Tibial artery (tissue), 4 donors: ENCODE measurements at regions not wholly inside any gene's neighbourhood (a gene's known extent, or its start where the extent isn't known, plus 50 kb on each side); places are given as distances from the start of the nearest gene placed in this dataset.

Source experiments
- DNase-seq, 2 donors: peaks; one replicate each; pipeline ENCODE4 v3.0.0-alpha.2; 2019
- H3K27ac ChIP-seq, 2 donors: fragments of 200-600 bp; sonication (generic) in 1 of 2; 1 replicate in 1 of 2; 2 replicates in 1 of 2; pipeline ENCODE4 v1.5.1; 2018 to 2019; ENCODE audit warnings: mild to moderate bottlenecking in 1 of 2
- H3K27me3 ChIP-seq, 2 donors: fragments of 200-600 bp; sonication (generic) in 1 of 2; one replicate each; pipeline versions ENCODE4 v1.5.1 to v1.6.0; 2016 to 2019
- H3K36me3 ChIP-seq, 3 donors: fragments of 200-600 bp; sonication (generic) in 2 of 3; one replicate each; pipeline ENCODE4 v1.5.1; 2016 to 2019; ENCODE audit warnings: mild to moderate bottlenecking in 2 of 3
- H3K4me1 ChIP-seq, 4 donors: fragments of 200-600 bp; sonication (generic) in 2 of 4; 1 replicate in 3 of 4; 2 replicates in 1 of 4; pipeline ENCODE4 v1.5.1; 2016 to 2019
- H3K4me3 ChIP-seq, 2 donors: fragments of 200-600 bp; sonication (generic) in 1 of 2; 1 replicate in 1 of 2; 2 replicates in 1 of 2; pipeline ENCODE4 v1.5.1; 2018 to 2019; ENCODE audit warnings: mild to moderate bottlenecking in 2 of 2
- H3K9me3 ChIP-seq, 3 donors: fragments of 200-600 bp; sonication (generic) in 1 of 3; one replicate each; pipeline ENCODE4 v1.5.1; 2016 to 2019
- CTCF ChIP-seq, 2 experiments: fragments of 200-600 bp in 1 of 2; fragments of 450-650 bp in 1 of 2; IDR thresholded peaks; one replicate each; pipeline ENCODE4 v1.5.1; 2017 to 2019; ENCODE audit warnings: antibody characterized with exemption in 2 of 2, mild to moderate bottlenecking in 1 of 2, moderate library complexity in 1 of 2
- intact Hi-C: fragments of 100-400 bp; cut with DNase I; formaldehyde crosslinking; loops from one replicate; pipeline ENCODE4 v1.15.0; 2023; ENCODE audit warnings: low total_unique reads

GRCh38 chr17:53909802-53910201 lies 87.1 kb downstream of the KIF2B start:
- DNase-seq, result no peak
- H3K4me3 ChIP-seq, result no peak overlapping the region
- no peak for TF ChIP-seq CTCF (IDR thresholded peaks at IDR 0.05)
- H3K27me3 ChIP-seq, result no peaks in the 10 kb centered on the region
- H3K4me1 ChIP-seq, result no peaks in the 10 kb centered on the region
- no peaks in the 10 kb centered on the region for H3K9me3 ChIP-seq
- no peaks in the 10 kb centered on the region for H3K36me3 ChIP-seq
- no peak overlapping the region for H3K27ac ChIP-seq
- intact Hi-C loops, result no loop called here

- Histone ChIP-seq H3K9me3 (no peaks in the 10 kb centered on the region), H3K27ac (no peak overlapping the region), H3K4me3 (no peak overlapping the region), H3K4me1 (no peaks in the 10 kb centered on the region), H3K27me3 (no peaks in the 10 kb centered on the region), H3K36me3 (no peaks in the 10 kb centered on the region)
- no peak for DNase-seq
- no peak for TF ChIP-seq CTCF (IDR thresholded peaks at IDR 0.05)
- intact Hi-C loops, result no loop called here
These were observed 89.4 kb downstream of the KIF2B start for GRCh38 chr17:53912117-53912516.

- no peaks in the 10 kb centered on the region for H3K27me3 ChIP-seq
- no peaks in the 10 kb centered on the region for H3K9me3 ChIP-seq
- no peak for DNase-seq
- no peak for TF ChIP-seq CTCF (IDR thresholded peaks at IDR 0.05)
- no peaks in the 10 kb centered on the region for H3K4me1 ChIP-seq
- no peak overlapping the region for H3K4me3 ChIP-seq
- intact Hi-C loops, result no loop called here
- H3K36me3 ChIP-seq, result no peaks in the 10 kb centered on the region
- no peak overlapping the region for H3K27ac ChIP-seq
These were observed 96.6 kb downstream of the KIF2B start for GRCh38 chr17:53919356-53919755.

GRCh38 chr17:53924530-53925455 lies 102.1 kb downstream of the KIF2B start:
- intact Hi-C loops, result no loop called here
- no peak for DNase-seq
- no peak overlapping the region for H3K27ac ChIP-seq

GRCh38 chr17:53932386-53932785 lies 109.7 kb downstream of the KIF2B start:
- intact Hi-C loops, result no loop called here
- Histone ChIP-seq H3K4me1 (no peaks in the 10 kb centered on the region), H3K4me3 (no peak overlapping the region), H3K36me3 (no peaks in the 10 kb centered on the region), H3K9me3 (no peaks in the 10 kb centered on the region), H3K27ac (no peak overlapping the region), H3K27me3 (no peaks in the 10 kb centered on the region)
- no peak for DNase-seq
- TF ChIP-seq CTCF (IDR thresholded peaks at IDR 0.05), result no peak

More at GRCh38 chr17:53924530-53925455, 102.1 kb downstream of the KIF2B start:
- no peaks in the 10 kb centered on the region for H3K36me3 ChIP-seq
- no peaks in the 10 kb centered on the region for H3K4me1 ChIP-seq
- no peak for TF ChIP-seq CTCF (IDR thresholded peaks at IDR 0.05)
- H3K9me3 ChIP-seq, result no peaks in the 10 kb centered on the region
- H3K4me3 ChIP-seq, result no peak overlapping the region
- H3K27me3 ChIP-seq, result no peaks in the 10 kb centered on the region
